ENCODE measurements at regions not wholly inside any gene's neighbourhood (a gene's known extent, or its start where the extent isn't known, plus 50 kb on each side); places are given as distances from the start of the nearest gene placed in this dataset.
"Not testable (repeated sequence)": the region's sequence is repeated elsewhere in the genome, so short reads cannot be mapped to it uniquely, and the experiment has no call there.

GRCh38 chr2:125408874-125409538 lies 1247.0 kb upstream of the GYPC start:
- intact Hi-C loops (cut with DNase I, micrococcal nuclease) = no loop called here
- ATAC-seq (no peak), DNase-seq (no peak)
- H3K36me3 ChIP-seq (ENCODE audit: low read depth) = no peaks in the 10 kb centered on the region
- H3K4me3 ChIP-seq = no peak overlapping the region
- TF ChIP-seq CTCF (IDR thresholded peaks at IDR 0.05) = no peak
- no peaks in the 10 kb centered on the region for H3K9me3 ChIP-seq
- no peaks in the 10 kb centered on the region for H3K4me1 ChIP-seq (ENCODE audit: low read depth)

DNA sequence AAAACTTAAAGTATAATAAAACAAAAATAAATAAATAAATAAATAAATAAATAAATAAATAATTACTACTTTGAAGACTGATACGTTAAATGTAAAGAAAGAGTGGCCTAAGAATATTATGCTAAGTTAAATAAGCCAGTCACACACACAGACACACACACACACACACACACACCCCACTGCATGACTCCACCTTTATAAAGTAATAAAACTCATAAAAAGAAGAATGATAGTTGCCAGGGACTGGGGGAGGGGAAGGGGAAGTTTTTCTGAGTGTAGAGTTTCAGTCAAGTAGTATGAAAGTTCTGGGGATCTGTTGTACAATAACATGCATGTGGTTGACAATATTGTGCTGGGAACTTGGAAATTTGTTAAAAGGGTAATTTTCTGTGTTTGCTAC lies 1237.5 kb upstream of the GYPC start:
- Histone ChIP-seq H3K9me3 (peaks cover 3% of the 10 kb centered on the region), H3K4me3 (no peak overlapping the region), H3K36me3 (ENCODE audit: low read depth) (no peaks in the 10 kb centered on the region), H3K4me1 (ENCODE audit: low read depth) (no peaks in the 10 kb centered on the region)
- DNase-seq = peak in 2 of 3 donors; percentile 35 to 88
- ATAC-seq = peak; percentile 91
- no peak for TF ChIP-seq CTCF (IDR thresholded peaks at IDR 0.05)
- intact Hi-C loops (cut with DNase I, micrococcal nuclease) = no loop called here

DNA sequence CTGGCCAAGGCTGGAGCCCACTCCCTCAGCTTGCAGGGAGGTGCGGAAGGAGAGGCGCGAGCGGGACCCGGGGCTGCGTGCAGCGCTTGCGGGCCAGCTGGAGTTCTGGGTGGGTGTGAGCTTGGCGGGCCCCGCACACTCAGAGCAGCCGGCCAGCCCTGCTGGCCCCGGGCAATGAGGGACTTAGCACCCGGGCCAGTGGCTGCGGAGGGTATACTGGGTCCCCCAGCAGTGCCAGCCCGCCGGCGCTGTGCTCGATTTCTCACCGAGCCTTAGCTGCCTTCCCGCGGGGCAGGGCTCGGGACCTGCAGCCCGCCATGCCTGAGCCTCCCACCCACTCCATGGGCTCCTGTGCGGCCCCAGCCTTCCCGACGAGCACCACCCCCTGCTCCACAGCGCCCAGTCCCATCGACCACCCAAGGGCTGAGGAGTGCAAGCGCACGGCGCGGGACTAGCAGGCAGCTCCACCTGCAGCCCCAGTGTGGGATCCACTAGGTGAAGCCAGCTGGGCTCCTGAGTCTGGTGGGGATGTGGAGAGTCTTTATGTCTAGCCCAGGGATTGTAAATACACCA lies 1233.7 kb upstream of the GYPC start:
- H3K9me3 ChIP-seq; H3K4me3 ChIP-seq; ATAC-seq; intact Hi-C loops (cut with DNase I, micrococcal nuclease); H3K4me1 ChIP-seq (ENCODE audit: low read depth); H3K36me3 ChIP-seq (ENCODE audit: low read depth); DNase-seq: not testable (repeated sequence)

DNA sequence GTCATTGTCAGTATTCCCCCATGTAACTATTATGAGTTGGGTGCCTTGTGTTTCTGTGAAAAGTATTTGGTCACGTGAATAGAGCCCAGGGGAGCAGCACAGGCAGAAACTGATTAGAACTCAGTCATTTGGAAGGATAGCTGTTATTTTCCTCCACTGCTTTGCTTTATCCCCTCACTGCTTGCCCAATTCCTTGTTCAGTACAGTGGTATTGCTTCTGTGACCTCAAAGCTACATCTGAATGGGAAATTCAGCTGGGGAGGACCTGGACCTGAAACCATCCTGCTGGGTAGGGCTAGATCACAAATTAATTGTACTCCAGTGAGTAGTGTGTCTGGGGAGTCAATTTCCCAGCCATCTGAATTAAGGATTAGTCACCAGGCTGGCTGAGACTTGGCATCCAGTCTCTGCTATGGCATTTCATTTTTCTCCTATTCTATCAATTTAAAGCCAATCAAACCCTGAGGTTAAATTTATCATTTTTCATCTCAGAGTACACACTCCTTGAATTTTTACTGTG lies 1231.6 kb upstream of the GYPC start:
- intact Hi-C loops (cut with DNase I, micrococcal nuclease) = no loop called here
- Histone ChIP-seq H3K36me3 (ENCODE audit: low read depth) (no peaks in the 10 kb centered on the region), H3K4me3 (no peak overlapping the region), H3K9me3 (peaks cover 3% of the 10 kb centered on the region), H3K4me1 (ENCODE audit: low read depth) (no peaks in the 10 kb centered on the region)
- no peak for TF ChIP-seq CTCF (IDR thresholded peaks at IDR 0.05)
- DNase-seq = no peak
- ATAC-seq = no peak

GRCh38 chr2:125427721-125428315 lies 1228.1 kb upstream of the GYPC start:
- H3K4me3 ChIP-seq = no peak overlapping the region
- H3K4me1 ChIP-seq (ENCODE audit: low read depth) = no peaks in the 10 kb centered on the region
- intact Hi-C loops (cut with DNase I, micrococcal nuclease) = no loop called here
- DNase-seq (no peak), ATAC-seq (no peak)
- H3K9me3 ChIP-seq = no peaks in the 10 kb centered on the region
- H3K36me3 ChIP-seq (ENCODE audit: low read depth) = no peaks in the 10 kb centered on the region
- TF ChIP-seq CTCF (IDR thresholded peaks at IDR 0.05) = no peak

- no peak for TF ChIP-seq CTCF (IDR thresholded peaks at IDR 0.05)
- H3K36me3 ChIP-seq (ENCODE audit: low read depth) = no peaks in the 10 kb centered on the region
- ATAC-seq (no peak), DNase-seq (no peak)
- H3K9me3 ChIP-seq = no peaks in the 10 kb centered on the region
- H3K4me3 ChIP-seq = no peak overlapping the region
- intact Hi-C loops (cut with DNase I, micrococcal nuclease) = no loop called here
- H3K4me1 ChIP-seq (ENCODE audit: low read depth) = no peaks in the 10 kb centered on the region
These were observed 1211.9 kb upstream of the GYPC start for GRCh38 chr2:125444106-125444505.

Data from mucosa of descending colon (tissue), 3 donors.